HG03558 (cell line): ENCODE measurements at regions not wholly inside any gene's neighbourhood (a gene's known extent, or its start where the extent isn't known, plus 50 kb on each side); places are given as distances from the start of the nearest gene placed in this dataset.
"Not testable (repeated sequence)": the region's sequence is repeated elsewhere in the genome, so short reads cannot be mapped to it uniquely, and the experiment has no call there.

Experiments used
- ATAC-seq: cut with Tn5 transposase; IDR thresholded peaks from one replicate; pipeline ENCODE4 v1.9.1; 2021; ENCODE audit warnings: moderate number of reproducible peaks; ENCODE audit not compliant: unreplicated experiment; ENCODE audit errors: extremely low read depth

DNA sequence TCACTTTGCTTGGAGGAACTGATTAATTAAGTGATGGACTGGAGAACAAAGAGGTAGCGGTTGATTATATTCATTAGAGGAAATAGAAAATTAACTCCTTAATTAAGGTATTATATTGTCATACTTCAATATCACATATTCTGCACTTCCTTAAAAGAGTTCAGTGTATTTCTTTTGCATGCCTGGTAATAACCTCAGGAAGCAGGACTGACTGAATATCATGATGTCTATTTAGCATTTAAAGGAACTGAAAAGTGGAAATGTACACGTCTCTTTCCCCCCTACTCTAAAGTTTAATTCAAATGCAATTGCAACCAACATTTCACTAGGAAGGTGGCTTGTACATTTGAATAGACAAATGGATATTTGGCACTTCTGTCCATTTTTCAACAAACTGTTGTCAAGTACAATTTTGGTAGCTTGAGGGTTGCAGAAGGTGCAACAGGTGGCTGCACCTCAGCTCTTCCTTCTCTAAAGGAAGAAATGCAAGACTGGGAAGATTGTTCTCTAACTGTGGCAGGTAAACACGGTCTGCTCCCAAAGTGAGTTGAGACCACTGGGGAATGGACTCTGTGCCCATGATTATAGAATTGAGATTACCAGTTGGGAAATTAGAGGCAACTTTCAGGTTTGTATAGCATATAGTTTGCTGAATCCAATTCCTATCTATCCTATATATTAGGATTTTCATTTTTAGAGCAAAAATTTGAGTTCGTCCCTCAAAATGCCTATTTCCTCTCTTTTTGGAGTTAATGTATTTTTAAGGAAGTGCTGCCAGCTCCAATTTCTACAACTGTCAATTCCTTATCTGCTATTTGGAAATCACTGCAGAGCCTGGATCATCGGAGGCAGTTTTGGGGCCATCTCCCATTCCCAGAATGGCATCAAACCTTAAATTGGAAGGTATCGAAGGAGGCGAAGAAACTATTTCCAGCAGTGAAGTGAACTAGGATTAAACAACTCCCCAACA, 98.9 kb upstream of the TAF11L2 start:
- ATAC-seq, result no peak

DNA sequence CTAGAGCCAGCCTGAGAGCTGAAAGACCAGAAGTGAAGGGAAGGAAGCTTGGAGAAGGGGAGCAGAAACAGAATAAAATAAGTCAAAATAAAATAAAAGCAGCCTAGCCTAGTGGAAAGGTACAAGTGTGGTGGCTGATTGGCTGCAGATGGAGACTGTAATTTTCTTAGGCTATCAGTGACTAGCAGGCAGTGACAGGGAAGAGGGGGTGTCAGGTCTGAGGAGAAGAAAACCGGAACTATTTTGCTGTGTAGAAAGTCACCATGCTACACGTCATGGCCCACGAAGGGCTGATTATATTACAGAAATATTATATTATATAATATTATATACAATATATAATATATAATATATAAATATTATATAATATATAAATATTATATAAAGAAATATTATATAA, 98.1 kb upstream of the TAF11L2 start:
- ATAC-seq, result no peak

DNA sequence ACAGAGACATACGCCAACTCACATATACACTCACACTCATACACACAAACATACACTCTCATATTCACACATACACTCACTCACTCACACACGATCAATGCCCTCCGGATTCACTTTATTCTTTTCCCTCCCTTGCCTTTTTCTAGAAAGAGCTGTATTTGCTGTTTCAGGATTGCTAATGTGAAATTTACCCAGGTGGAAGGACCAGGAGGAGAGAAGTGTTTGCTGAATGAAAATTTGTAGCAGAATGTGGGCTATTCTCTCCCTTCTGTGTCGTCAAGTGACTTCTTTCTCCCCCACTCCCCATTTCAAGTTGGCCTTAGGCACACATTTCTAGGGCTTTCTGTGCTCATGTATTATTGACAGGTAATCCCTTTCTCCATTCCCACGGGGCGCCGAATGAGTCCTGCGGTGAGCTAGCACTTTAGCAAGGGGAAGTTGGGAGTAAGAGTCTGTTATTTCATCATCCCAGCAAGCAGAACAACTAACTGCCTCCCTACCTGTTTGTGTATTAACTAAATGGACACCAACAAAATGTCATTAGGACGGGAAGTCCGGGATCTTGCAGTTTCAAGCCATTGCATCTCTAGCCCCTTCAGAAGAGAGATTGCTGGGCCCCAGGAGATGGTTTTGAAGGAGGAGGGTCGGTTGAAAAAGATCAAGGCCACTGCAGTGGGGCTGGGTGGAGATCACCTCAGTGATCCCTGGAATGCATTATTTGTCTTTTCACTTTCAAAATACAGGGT, 97.1 kb upstream of the TAF11L2 start:
- ATAC-seq, result no peak

DNA sequence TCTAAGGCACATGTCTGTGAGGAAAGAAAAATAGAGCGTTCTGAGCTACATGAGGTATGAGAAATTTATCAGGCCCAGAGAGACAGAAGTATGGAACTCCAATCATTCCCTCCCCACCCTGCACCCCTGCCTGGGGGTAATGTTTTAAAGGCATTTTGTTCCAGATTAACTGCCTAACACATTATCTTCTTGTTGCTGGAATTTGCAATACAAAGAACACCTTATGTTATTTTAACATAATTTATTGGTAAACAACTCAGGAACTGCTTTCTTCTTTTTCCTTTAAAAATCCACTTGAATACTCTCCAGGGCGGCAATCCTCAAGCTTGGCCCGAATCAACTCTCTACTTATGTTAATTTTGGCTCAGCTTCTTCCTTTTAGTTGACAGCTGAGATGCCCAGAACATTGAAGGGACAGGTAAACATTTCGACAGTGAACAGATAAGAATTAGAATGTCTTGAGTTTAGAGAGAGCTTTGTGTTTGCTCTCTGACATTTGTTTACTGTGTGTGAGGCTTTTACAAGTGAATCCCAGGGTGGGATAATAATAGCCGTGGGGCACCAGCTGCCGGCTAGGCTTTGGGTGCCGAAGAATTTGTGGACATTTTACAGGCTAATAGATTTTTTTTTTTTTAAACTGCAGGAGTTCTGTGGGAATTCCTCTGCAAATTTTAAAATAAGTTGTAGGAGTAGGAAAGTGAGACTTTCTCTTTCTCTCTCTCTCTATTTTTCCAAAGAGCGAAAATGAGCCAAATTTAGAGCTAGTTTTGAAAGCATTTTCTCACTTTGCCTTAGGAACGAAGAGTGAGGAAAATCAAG, 96.4 kb upstream of the TAF11L2 start:
- no peak for ATAC-seq

DNA sequence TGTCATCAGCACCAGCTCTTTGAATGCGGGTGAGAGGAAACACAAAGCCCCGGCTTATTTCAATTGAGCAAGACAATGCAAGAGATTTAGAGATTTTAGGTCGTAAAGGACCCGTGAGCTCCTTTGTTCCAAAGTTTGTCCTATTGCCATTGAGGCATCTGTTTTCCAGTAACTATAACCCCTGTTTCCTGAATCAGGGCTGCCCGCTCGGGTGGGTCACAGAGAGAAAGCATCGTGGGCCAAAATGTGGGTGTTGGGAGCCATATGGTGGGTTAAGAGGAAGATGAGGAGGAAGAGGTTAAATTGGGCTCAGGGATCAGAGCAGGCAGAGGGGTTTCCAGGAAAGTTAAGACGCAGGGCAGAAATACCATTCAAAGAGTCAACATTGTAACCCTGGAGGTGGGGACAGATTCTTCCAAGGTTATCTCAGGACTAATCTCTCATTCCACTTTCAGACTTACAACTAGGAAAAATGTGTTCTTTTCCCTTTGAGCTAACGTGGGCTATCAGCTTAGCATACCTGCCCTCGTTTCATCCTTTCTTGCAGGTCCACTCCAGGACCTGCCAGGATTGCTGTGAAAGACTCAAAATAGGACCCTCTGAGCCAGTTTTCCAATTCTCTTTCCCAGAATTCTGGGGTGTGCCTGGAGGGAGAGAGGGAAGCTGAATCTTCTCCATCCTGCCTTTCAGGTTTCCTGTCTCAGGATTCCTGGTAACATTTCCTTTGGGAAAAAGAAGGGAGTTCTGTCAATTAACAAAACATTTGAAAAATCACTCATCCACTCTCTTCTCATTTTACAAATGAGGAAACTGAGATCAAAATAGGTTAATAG, 95.5 kb upstream of the TAF11L2 start:
- ATAC-seq, result no peak

DNA sequence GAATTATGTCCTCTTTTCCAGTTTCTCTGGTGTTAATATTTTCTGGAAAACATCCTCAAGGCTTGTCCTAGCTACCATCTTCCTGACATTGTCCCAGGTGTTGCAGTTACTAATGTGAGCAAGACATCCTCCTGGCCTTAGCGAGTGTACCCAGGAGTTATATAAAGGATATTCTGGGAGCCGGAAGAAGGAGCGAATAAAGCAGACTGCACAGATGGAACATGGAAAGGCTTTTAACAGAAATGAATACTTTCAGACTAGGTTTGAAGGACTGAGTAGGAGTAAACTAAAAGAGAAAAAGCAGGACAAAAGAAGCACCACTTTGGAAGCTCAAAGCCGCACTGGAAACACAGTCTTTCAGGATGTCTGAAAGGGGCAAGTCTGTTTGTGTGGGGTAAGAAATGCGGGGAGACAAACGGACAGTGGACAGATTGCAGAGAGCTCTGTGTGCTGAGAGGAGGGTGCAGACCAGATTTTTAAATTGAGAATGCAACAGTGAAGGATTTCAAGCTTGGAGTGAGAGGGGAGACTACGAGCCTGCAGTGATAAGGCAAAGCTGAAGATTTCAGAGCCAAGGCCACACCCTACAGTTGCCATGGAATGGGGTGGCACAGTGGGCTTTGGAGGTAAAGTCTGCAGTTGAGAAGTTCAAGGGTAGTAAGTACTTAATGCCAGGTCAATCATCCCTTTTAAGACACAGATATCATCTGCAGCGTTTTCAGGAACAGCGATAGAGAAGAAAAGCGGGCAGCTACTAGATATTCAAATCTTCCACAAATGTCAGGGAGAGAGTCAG, 94.1 kb upstream of the TAF11L2 start:
- ATAC-seq, result no peak

DNA sequence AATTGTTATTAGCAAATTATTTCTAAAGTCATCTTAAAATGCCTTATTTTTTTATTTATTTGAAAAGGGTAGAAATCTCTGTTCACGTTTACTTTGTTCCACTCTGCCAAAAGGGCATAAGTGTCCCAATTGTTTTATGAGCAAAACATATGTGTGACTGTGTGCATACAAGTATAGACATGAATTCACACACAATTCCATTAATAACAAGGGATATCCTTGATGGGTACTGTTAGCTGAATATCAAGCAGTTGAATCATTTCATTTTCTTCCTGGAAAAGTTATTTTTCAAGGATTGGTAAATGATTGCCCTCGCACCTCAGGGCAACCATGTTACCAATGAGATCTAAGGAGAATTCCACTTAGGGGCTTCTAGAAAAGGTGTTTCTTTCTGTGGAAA, 92.1 kb upstream of the TAF11L2 start:
- no peak for ATAC-seq

DNA sequence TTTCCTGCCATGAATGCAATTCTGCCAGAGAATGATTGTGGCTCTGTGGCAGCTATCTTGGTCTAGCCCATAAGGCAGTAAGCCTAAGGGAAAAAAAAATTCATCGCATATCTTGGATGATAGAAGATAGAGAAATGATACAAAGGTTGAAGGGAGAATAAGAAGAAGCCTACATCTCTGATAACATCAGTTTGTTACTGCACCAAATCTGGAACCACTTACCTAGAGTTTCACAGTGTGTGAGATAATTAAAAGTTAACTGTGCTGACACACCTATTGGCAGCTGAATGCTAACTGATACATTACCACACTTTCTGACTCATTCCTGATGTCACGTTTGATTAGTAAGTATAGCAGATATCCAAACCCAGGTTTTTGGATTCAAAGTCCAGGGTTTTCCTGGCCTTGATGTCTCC, 91.6 kb upstream of the TAF11L2 start:
- ATAC-seq, result no peak

DNA sequence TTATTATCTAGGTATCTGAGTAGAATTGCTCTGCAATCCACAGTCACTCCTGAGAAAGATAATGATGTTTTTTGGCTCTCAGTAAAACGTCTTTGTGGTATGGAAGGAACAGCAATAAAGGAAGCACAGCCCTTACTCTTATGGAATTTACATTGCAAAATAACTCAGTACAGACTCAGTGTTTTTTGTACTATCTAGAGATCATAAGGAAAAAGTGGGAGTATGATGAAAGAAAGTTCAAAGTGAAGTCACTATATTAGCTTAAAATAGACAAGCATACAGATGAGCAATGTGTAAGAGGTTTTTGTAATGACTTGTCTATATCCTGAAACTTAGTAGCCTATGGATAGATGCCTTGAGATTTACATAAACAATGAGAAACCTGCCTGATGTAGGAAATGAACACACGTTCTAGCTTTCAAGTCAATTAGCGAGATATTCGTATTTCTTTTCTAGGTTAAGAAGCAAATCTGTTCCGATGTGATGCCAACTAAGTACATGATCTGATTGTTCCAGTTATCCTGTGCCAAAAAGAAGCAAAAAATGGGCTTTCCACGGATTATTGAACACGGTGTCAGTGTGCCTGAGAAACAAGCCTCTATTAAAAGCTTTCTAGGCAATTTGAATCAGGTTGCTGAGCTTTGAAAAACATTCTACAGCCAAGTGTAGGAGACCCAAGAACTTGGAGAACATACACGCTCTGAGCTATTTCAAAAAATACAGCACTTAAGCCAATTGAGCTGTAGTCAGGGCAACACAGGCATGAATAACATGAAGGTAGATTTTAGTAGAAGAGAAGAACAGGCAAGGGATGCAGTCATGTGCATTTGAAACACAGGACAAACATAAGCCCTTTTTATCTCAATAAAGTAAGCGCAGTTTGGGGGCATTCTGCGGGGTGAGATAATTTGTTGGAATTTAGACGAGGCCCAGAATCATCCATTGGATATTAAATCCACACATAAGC, 86.3 kb upstream of the TAF11L2 start:
- ATAC-seq, result no peak

DNA sequence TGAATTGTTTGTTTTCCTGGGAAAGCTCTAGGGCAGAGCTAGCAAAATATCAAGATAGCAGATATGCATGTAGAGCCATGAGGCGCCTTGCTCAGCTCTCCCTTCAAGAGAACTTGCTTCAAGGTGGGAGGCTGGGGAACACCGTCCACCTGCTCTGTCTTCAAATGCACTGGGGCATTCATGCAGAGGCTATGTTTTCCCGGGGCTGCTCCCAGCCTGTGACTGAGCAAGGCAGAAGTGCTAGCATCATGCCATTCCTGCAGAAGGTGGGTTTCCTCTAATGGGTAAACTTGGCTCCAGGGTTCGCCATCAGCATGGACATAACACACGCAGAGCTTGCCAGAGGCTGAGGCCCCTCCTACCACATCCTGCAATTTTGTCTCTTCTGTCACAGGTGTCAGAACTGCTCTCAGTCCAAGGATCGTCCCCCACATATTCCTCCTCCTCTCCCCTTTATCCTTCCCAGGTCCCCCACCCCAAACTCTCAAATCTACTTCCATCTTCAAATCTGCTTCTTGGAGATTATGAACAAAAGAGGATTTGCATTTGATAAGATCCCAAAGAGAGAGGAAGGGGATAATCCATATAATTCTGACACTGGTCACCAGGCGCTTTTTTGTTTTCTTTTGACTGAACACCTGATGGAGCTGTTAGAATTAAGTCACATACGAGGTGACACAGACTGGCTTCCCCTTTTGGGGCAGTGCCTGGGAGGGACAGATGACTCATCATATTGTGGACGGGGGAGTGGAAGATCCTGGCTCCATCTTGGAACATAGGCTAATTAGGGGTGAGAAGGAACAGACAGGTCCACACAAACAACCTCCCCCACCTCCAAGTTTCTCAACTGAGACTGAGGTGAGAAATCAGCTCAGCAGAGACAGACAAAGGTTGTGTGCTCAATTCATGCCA, 85.0 kb upstream of the TAF11L2 start:
- no peak for ATAC-seq

DNA sequence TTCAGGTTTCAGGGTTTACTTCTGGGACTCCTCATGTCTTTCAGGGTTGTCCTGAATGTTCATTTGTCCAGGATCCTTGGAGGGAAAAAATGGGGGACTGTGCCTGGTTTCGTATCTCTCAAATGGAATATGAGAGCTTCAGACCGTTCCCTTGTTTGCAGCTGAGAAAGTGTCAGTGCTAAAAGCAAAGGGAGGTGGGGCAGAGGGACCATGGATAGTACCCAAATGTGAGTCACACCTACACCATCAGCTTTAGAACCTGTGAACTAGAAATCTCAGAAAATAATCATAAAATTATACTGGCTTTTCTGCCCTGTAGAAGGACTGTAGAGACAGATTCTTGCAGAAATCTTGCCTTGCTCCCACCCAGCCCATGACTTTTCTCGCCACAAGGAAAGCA, 84.3 kb upstream of the TAF11L2 start:
- no peak for ATAC-seq

DNA sequence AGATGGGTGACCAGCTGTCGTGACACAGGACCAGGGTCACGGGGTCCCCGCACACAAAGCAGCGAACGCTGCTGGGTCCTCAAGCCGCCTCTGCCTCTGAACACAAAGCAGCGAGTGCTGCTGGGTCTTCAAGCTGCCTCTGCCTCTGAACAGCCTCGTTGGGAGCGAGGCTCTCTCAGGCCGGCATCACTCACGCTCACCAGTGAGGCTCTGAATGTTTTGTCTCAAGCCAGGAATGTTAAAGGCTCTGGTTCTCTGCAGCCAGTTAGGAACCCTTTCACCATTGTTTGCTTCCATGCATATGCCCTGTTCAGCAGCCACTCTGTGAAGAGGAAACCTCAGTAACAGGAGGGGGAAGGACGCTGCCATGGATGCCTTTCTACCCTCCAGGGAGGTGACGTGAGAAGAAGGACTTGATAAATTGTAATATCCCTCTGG, 82.7 kb upstream of the TAF11L2 start:
- no peak for ATAC-seq

DNA sequence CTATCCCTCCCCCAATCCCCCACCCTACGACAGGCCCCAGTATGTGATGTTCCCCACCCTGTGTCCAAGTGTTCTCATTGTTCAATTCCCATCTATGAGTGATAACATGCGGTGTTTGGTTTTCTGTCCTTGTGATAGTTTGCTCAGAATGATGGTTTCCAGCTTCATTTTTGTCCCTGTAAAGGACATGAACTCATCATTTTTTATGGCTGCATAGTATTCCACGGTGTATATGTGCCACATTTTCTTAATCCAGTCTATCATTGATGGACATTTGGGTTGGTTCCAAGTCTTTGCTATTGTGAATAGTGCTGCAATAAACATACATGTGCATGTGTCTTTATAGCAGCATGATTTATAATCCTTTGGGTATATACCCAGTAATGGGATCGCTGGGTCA, 81.7 kb upstream of the TAF11L2 start:
- not testable (repeated sequence) for ATAC-seq

DNA sequence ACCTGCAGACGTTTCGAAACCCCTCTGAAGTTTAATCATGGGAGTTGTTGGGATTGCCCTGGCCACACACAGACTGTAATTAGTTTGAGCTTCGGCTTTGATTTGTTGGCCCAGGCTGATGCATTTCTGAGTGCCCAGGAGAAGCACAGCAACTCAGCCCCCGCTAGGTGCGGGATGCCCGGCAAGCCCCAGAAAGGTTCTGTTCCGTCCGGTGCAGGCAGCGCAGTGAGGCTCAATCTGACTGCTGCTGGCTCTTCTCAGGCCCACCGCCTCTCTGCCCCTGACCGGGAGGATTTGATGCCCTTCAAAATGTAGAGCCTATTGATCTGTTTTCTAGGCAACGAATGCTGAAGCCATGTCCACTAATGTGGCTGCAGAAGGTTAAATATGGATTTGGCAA, 73.4 kb upstream of the TAF11L2 start:
- no peak for ATAC-seq

DNA sequence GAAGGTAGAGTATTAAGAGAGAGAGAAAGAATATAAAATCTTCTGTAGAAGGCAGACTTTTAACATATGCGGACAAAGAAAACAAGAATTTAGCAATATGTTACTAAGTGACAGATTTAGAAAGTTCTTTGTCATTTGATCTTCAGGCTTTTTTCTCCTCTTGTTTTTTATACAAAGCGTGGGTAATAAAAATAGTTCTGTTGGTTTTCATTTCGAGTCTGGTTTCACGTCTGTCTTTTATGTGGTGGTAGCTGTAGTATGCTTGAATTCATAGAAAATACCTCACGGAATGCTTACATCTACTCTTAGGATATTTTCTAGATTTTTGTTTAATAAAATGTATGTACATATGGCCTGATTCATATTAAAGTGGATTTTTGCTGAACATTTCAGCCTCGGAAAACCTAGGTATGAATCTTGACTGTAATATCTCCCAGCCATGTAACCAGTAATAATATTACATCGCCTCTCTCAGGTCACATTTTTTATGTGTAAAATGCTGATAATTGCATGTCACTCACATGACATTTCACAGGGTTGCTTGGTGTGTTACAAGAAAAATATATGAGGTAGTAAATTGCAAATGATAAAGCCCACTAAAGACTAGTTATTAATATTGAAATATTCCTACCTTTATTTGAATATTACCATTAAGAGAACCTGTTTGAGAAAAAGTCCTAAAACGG, 72.5 kb upstream of the TAF11L2 start:
- ATAC-seq, result no peak

DNA sequence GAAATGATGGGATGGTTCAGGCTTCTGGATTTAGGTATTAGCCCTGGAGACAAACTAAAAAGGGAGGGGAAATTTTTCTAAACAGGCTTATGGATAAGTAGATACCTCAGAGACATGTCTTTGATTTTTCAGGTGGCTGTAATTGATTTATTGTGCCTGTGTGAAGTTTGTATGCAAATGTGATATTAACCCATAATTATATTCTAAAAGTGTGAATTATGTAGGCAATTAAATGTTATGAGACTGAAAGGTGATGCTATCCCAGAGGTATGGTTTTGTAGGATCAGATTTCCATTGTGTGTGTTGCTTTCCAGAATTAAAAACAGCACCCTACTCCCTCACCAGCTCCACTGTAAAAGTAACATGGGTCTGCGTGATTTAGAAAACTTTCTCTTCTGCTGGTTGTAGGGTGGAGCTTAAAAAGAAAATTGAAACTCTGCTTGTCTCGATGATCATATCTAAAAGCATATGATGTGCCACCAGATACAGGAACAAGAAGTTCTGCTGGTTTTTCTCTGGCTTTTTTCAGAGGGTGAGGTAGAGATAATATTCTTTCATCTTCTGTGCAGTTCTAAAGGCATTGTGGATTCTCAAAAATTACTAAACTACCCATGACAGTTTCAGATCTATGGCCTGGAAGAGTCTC, 71.8 kb upstream of the TAF11L2 start:
- peak; percentile 87 for ATAC-seq
